H1 (cell line): ENCODE measurements at regions not wholly inside any gene's neighbourhood (a gene's known extent, or its start where the extent isn't known, plus 50 kb on each side); places are given as distances from the start of the nearest gene placed in this dataset.

ENCODE experiments used
- CTCF ChIA-PET: fragments of 300-600 bp; sonication (Branson Sonifier 250); formaldehyde crosslinking; loops from one replicate; lab custom pipeline; 2021; ENCODE audit not compliant: partially characterized antibody; lab: Charles Lee
- POLR2A ChIA-PET: fragments of 300-600 bp; sonication (Branson Sonifier 250); formaldehyde crosslinking; loops from one replicate; lab custom pipeline; 2021; ENCODE audit warnings: inconsistent platforms; ENCODE audit not compliant: partially characterized antibody; lab: Charles Lee
- DNase-seq, 2 experiments: peaks; one replicate each; pipeline versions ENCODE4 v3.0.0 to v3.0.0-alpha.2; 2010 to 2022; ENCODE audit warnings: low spot score in 2 of 2, low read depth in 1 of 2, mixed read lengths in 1 of 2
- FAIRE-seq: peaks from 2 replicates; lab custom pipeline; 2011; peaks lifted over from hg19 to GRCh38; lab: Jason Lieb, UNC
- H2AFZ ChIP-seq: 2 replicates; pipeline ENCODE4 v1.8.1; 2012; ENCODE audit warnings: low read length, inconsistent platforms
- H2AK5ac ChIP-seq: 2 replicates; pipeline ENCODE4 v1.6.1; 2013; ENCODE audit warnings: low read depth, low read length
- H2BK120ac ChIP-seq: replicated peaks from 2 replicates; pipeline ENCODE3; 2013; ENCODE audit warnings: low read depth, low read length, inconsistent platforms
- H2BK12ac ChIP-seq: 2 replicates; pipeline ENCODE4 v1.6.1; 2013; ENCODE audit warnings: low read depth, low read length
- H2BK15ac ChIP-seq: 2 replicates; pipeline ENCODE4 v1.6.1; 2013; ENCODE audit warnings: low read length
- H2BK20ac ChIP-seq: 2 replicates; pipeline ENCODE4 v1.6.1; 2013; ENCODE audit warnings: low read length
- H2BK5ac ChIP-seq: 2 replicates; pipeline ENCODE4 v1.6.1; 2013; ENCODE audit warnings: low read depth, low read length
- H3K14ac ChIP-seq: 2 replicates; pipeline ENCODE4 v1.6.1; 2013; ENCODE audit warnings: inconsistent platforms; ENCODE audit not compliant: insufficient read length
- H3K18ac ChIP-seq: 2 replicates; pipeline ENCODE4 v1.6.1; 2013; ENCODE audit warnings: low read length; ENCODE audit errors: extremely low read depth
- H3K23ac ChIP-seq: 2 replicates; pipeline ENCODE4 v1.6.1; 2013; ENCODE audit warnings: inconsistent platforms; ENCODE audit not compliant: insufficient read length
- H3K23me2 ChIP-seq: 2 replicates; pipeline ENCODE4 v1.6.1; 2013; ENCODE audit warnings: low read depth, low read length
- H3K27ac ChIP-seq: 2 replicates; pipeline ENCODE4 v1.6.1; 2011; ENCODE audit warnings: low read depth, low read length, inconsistent platforms
- H3K27me3 ChIP-seq, 4 experiments: replicated peaks in 1 of 4; 1 replicate in 1 of 4; 2 replicates in 3 of 4; pipeline versions ENCODE4 v1.6.1 to v1.8.1; 2011 to 2013; ENCODE audit warnings: low read length in 3 of 4, mild to moderate bottlenecking in 3 of 4, inconsistent platforms in 2 of 4, mixed read lengths in 2 of 4, moderate library complexity in 1 of 4; ENCODE audit not compliant: control insufficient read depth in 3 of 4, insufficient read depth in 3 of 4; ENCODE audit errors: extremely low read depth in 1 of 4
- H3K36me3 ChIP-seq, 4 experiments: 2 replicates each; pipeline versions ENCODE4 v1.6.1 to v1.8.1; 2011 to 2013; ENCODE audit warnings: mild to moderate bottlenecking in 4 of 4, low read length in 3 of 4, moderate library complexity in 2 of 4, control low read depth in 1 of 4, inconsistent platforms in 1 of 4; ENCODE audit not compliant: insufficient read depth in 4 of 4, control insufficient read depth in 2 of 4
- H3K4ac ChIP-seq: replicated peaks from 2 replicates; pipeline ENCODE3; 2013; ENCODE audit warnings: low read length, low read depth, mixed read lengths, inconsistent platforms; ENCODE audit not compliant: insufficient read length
- H3K4me1 ChIP-seq, 4 experiments: replicated peaks in 1 of 4; 1 replicate in 1 of 4; 2 replicates in 3 of 4; pipeline versions ENCODE4 v1.6.1 to v1.8.1; 2011 to 2013; ENCODE audit warnings: low read length in 3 of 4, inconsistent platforms in 2 of 4, mixed read lengths in 1 of 4; ENCODE audit not compliant: insufficient read depth in 4 of 4, control insufficient read depth in 3 of 4
- H3K4me2 ChIP-seq, 2 experiments: 2 replicates each; pipeline versions ENCODE4 v1.6.1 to v1.8.1; 2011 to 2013; ENCODE audit warnings: low read depth in 2 of 2, low read length in 2 of 2, control low read depth in 1 of 2, inconsistent platforms in 1 of 2, mild to moderate bottlenecking in 1 of 2; ENCODE audit not compliant: insufficient read depth in 1 of 2
- H3K4me3 ChIP-seq, 4 experiments: fragments of 200-600, 300-600 bp in 1 of 4; sonication (generic), shearing (Covaris generic), sonication (Bioruptor Twin) in 1 of 4; 2 replicates each; pipeline versions ENCODE4 v1.5.1 to v1.8.1; 2011 to 2016; ENCODE audit warnings: low read length in 4 of 4, low read depth in 3 of 4, control low read depth in 2 of 4, inconsistent platforms in 2 of 4, mild to moderate bottlenecking in 2 of 4, mixed read lengths in 1 of 4, moderate library complexity in 1 of 4; ENCODE audit not compliant: insufficient read depth in 2 of 4; ENCODE audit errors: extremely low read depth in 1 of 4
- H3K56ac ChIP-seq: replicated peaks from 2 replicates; pipeline ENCODE3; 2013; ENCODE audit warnings: low read depth, mild to moderate bottlenecking, mixed read lengths, low read length, inconsistent platforms; ENCODE audit not compliant: insufficient read length
- H3K79me1 ChIP-seq: 2 replicates; pipeline ENCODE4 v1.6.1; 2013; ENCODE audit warnings: low read depth, low read length, control low read depth
- H3K79me2 ChIP-seq, 2 experiments: 2 replicates each; pipeline versions ENCODE4 v1.6.1 to v1.8.1; 2012 to 2013; ENCODE audit warnings: low read length in 2 of 2, mild to moderate bottlenecking in 2 of 2, inconsistent platforms in 1 of 2; ENCODE audit not compliant: insufficient read depth in 2 of 2, control insufficient read depth in 1 of 2
- H3K9ac ChIP-seq, 4 experiments: replicated peaks in 1 of 4; 1 replicate in 1 of 4; 2 replicates in 3 of 4; pipeline versions ENCODE4 v1.6.1 to v1.8.1; 2011 to 2013; ENCODE audit warnings: low read depth in 3 of 4, low read length in 3 of 4, control low read depth in 2 of 4, mild to moderate bottlenecking in 2 of 4, moderate library complexity in 2 of 4, inconsistent platforms in 1 of 4; ENCODE audit errors: extremely low read depth in 1 of 4
- H3K9me3 ChIP-seq, 2 experiments: 2 replicates each; pipeline versions ENCODE4 v1.6.1 to v1.8.1; 2012 to 2013; ENCODE audit warnings: mild to moderate bottlenecking in 2 of 2, moderate library complexity in 2 of 2, control low read depth in 1 of 2, inconsistent platforms in 1 of 2, low read depth in 1 of 2, low read length in 1 of 2, mixed read lengths in 1 of 2; ENCODE audit not compliant: insufficient read depth in 2 of 2
- H4K20me1 ChIP-seq, 2 experiments: replicated peaks in 1 of 2; 2 replicates each; pipeline versions ENCODE3 to v1.8.1; 2011 to 2013; ENCODE audit warnings: inconsistent platforms in 2 of 2, low read length in 2 of 2, mild to moderate bottlenecking in 1 of 2; ENCODE audit not compliant: insufficient read depth in 2 of 2, control insufficient read depth in 1 of 2
- H4K5ac ChIP-seq: 2 replicates; pipeline ENCODE4 v1.6.1; 2013; ENCODE audit warnings: low read length, low read depth, mixed read lengths, inconsistent platforms; ENCODE audit not compliant: insufficient read length
- H4K8ac ChIP-seq: 2 replicates; pipeline ENCODE4 v1.8.0; 2013; ENCODE audit warnings: mild to moderate bottlenecking, moderate library complexity, low read length, inconsistent platforms; ENCODE audit not compliant: insufficient read depth; ENCODE audit errors: extremely low read depth
- H4K91ac ChIP-seq: replicated peaks from 2 replicates; pipeline ENCODE3; 2013; ENCODE audit warnings: low read length, mixed read lengths, inconsistent platforms; ENCODE audit not compliant: insufficient read length
- KDM4A ChIP-seq: IDR thresholded peaks from one replicate; pipeline ENCODE4 v1.7.1; 2012; ENCODE audit warnings: low read depth, mild to moderate bottlenecking, moderate library complexity, low read length, inconsistent platforms; ENCODE audit not compliant: severe bottlenecking
- RFX5 ChIP-seq: IDR thresholded peaks from 2 replicates; pipeline ENCODE4 v1.6.1; 2011; ENCODE audit warnings: low read depth, low read length, improper control_type of control experiment, borderline replicate concordance
- RNF2 ChIP-seq: fragments of 200-900, 300-1000 bp; sonication (generic); IDR thresholded peaks from 2 replicates; pipeline ENCODE4 v1.7.1; 2016; ENCODE audit warnings: borderline replicate concordance, low read depth, mild to moderate bottlenecking, antibody characterized with exemption, low read length; ENCODE audit not compliant: poor library complexity, severe bottlenecking; ENCODE audit errors: missing control alignments
- TAF7 ChIP-seq: optimal IDR thresholded peaks from 2 replicates; pipeline ENCODE3; 2011; ENCODE audit warnings: low read depth, mild to moderate bottlenecking, inconsistent platforms, low read length, moderate library complexity, borderline replicate concordance
- TCF12 ChIP-seq: IDR thresholded peaks from 2 replicates; pipeline ENCODE4 v1.6.1; 2011; ENCODE audit warnings: low read depth, mild to moderate bottlenecking, low read length
- WGBS, 2 experiments: shearing (Covaris generic) in 1 of 2; methylation state at CpG; one replicate each; pipeline versions ENCODE4 v1.1.6 to v1.1.7; 2013 to 2015; ENCODE audit warnings: low lambda C conversion rate in 2 of 2, mixed read lengths in 2 of 2, inconsistent platforms in 1 of 2, low coverage in 1 of 2, missing lambda C conversion rate in 1 of 2; ENCODE audit not compliant: insufficient replicate concordance in 2 of 2, insufficient coverage in 1 of 2, insufficient read length in 1 of 2; ENCODE audit errors: extremely low coverage in 1 of 2, missing lambda C conversion rate in 1 of 2; 5-methylcytosine and 5-hydroxymethylcytosine counted together

DNA sequence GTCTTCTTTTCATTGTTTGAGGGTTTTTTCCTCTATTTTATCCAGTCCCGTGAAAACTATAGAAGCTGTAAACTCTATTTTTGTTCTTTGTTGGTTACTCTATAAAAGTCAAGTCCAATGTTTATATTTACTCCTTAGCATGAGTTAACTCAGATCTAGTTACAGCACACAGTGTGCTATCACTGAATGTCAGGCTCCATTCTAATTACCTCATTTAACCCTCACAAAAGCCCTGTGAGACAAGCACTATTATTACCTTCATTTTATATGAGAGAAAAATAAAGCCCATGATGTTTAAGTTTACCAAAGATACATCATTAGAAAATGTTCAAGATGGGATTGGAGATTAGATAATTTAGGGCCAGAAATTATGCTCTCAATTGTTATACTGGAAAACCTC, 251.4 kb upstream of the SNX7 start:
- no peak overlapping the region for H2AK5ac ChIP-seq
- H3K14ac ChIP-seq = no peak overlapping the region
- no peaks in the 10 kb centered on the region for H4K20me1 ChIP-seq
- no peak overlapping the region for H3K4ac ChIP-seq
- H3K4me2 ChIP-seq = no peak overlapping the region
- H3K79me1 ChIP-seq = no peaks in the 10 kb centered on the region
- H3K9me3 ChIP-seq = 0 out of 4 replicates have a peak, but pooled peaks cover 0 to 3% of the 10 kb centered on the region in 2 experiments
- H3K23ac ChIP-seq = no peak overlapping the region
- no peak overlapping the region for H3K18ac ChIP-seq
- 80% methylated on average over 1 of the region's 1 CpG; no CpG with 5 or more reads in 1 of the 2 experiments for WGBS, 2 experiments
- ChIA-PET POLR2A (interaction anchor here (0.6 kb wide), 1 partner anchor 82 kb away, joined by 3 read pairs; no protein-coding TSS in a partner anchor), CTCF (no interaction called here)
- TF ChIP-seq KDM4A (no peak), RFX5 (no peak), TCF12 (no peak), TAF7 (no peak), RNF2 (no peak)
- DNase-seq (no peak), FAIRE-seq (no peak)
- H2BK20ac ChIP-seq = no peak overlapping the region
- H2BK12ac ChIP-seq = no peak overlapping the region
- no peak overlapping the region for H4K8ac ChIP-seq
- H2BK120ac ChIP-seq = no peak overlapping the region
- no peak overlapping the region for H3K56ac ChIP-seq
- no peaks in the 10 kb centered on the region for H3K79me2 ChIP-seq
- no peak overlapping the region for H4K5ac ChIP-seq
- H2AFZ ChIP-seq = no peak overlapping the region
- H2BK5ac ChIP-seq = no peak overlapping the region
- no peaks in the 10 kb centered on the region for H3K36me3 ChIP-seq
- no peak overlapping the region for H3K27ac ChIP-seq
- H3K23me2 ChIP-seq = no peaks in the 10 kb centered on the region
- H3K9ac ChIP-seq = no peak overlapping the region
- no peak overlapping the region for H4K91ac ChIP-seq
- H2BK15ac ChIP-seq = no peak overlapping the region
- H3K4me3 ChIP-seq = no peak overlapping the region
- no peaks in the 10 kb centered on the region for H3K27me3 ChIP-seq
- H3K4me1 ChIP-seq = no peaks in the 10 kb centered on the region
